ENCODE measurements at regions not wholly inside any gene's neighbourhood (a gene's known extent, or its start where the extent isn't known, plus 50 kb on each side); places are given as distances from the start of the nearest gene placed in this dataset.

DNA sequence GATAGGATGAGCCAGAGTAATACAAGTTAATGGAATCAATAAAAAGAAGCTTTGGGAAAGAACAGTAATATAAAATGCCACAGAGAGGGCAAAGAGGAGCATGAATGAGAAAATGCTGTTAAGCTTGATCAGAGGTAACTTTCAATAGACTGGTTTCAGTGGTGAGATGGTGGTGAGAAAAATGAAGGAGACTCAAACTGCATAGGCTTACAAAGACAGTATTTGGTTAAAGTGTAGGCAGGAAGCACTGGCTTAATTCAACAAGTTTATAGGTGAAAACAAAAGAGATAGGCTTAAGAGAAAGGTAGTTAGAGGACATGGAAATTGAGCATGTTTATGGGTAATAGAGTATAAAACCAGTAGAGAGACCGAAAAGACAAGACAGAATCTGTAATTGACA is 298.6 kb upstream of the ADAMTS5 start:
- TF ChIP-seq, protein P1, sequence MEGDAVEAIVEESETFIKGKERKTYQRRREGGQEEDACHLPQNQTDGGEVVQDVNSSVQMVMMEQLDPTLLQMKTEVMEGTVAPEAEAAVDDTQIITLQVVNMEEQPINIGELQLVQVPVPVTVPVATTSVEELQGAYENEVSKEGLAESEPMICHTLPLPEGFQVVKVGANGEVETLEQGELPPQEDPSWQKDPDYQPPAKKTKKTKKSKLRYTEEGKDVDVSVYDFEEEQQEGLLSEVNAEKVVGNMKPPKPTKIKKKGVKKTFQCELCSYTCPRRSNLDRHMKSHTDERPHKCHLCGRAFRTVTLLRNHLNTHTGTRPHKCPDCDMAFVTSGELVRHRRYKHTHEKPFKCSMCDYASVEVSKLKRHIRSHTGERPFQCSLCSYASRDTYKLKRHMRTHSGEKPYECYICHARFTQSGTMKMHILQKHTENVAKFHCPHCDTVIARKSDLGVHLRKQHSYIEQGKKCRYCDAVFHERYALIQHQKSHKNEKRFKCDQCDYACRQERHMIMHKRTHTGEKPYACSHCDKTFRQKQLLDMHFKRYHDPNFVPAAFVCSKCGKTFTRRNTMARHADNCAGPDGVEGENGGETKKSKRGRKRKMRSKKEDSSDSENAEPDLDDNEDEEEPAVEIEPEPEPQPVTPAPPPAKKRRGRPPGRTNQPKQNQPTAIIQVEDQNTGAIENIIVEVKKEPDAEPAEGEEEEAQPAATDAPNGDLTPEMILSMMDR (IDR thresholded peaks at IDR 0.05; ENCODE audit: insufficient read depth, low read length, poor library complexity, severe bottlenecking): no peak
- TF ChIP-seq EZH2phosphoT487 (conservative IDR thresholded peaks at IDR 0.05; ENCODE audit: low read length): no peak
